ENCODE measurements at regions not wholly inside any gene's neighbourhood (a gene's known extent, or its start where the extent isn't known, plus 50 kb on each side); places are given as distances from the start of the nearest gene placed in this dataset.

- 89 to 91% methylated on average over 3 to 4 of the region's 4 CpGs for WGBS, 2 experiments
- H3K4me1 ChIP-seq (ENCODE audit: control insufficient read depth, insufficient read depth, low read length), result no peaks in the 10 kb centered on the region
- no peak overlapping the region for H3K27ac ChIP-seq (ENCODE audit: insufficient read depth, low read depth, low read length, poor library complexity, severe bottlenecking)
- H3K36me3 ChIP-seq (ENCODE audit: control insufficient read depth, insufficient read depth, low read length), result no peaks in the 10 kb centered on the region
- H3K27me3 ChIP-seq (ENCODE audit: control insufficient read depth, insufficient read depth, low read length, poor library complexity, severe bottlenecking), result no peaks in the 10 kb centered on the region
- H3K4me3 ChIP-seq (ENCODE audit: insufficient read depth, low read depth, low read length), result no peak overlapping the region
- H3K9me3 ChIP-seq (ENCODE audit: control insufficient read depth, low read length), result no peaks in the 10 kb centered on the region
Measured at GRCh38 chr1:80410233-80410632, 1390.5 kb upstream of the ADGRL2 start.

DNA sequence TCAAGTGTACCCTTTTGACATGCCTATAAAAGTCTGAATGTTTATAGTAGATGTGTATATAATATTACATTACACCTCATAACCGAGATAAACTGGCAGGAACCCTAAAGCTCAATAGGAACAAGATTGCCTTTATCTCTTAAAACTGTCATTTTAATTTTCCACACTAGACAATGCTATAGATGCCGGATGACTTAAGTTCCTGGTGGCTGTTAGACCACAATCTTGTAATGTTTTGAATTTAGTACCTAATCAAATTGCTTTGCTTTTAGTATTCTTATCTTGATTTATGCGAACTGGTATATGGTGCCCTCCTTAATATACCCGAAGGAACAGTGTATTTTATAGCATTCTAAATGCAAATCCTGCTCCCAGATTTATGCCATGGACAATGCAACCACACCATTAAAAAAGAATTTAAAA is 1397.0 kb upstream of the ADGRL4 start:
- Histone ChIP-seq H3K27me3 (ENCODE audit: control insufficient read depth, insufficient read depth, low read length, poor library complexity, severe bottlenecking) (no peaks in the 10 kb centered on the region), H3K36me3 (ENCODE audit: control insufficient read depth, insufficient read depth, low read length) (no peaks in the 10 kb centered on the region), H3K27ac (ENCODE audit: insufficient read depth, low read depth, low read length, poor library complexity, severe bottlenecking) (no peak overlapping the region), H3K4me3 (ENCODE audit: insufficient read depth, low read depth, low read length) (no peak overlapping the region), H3K4me1 (ENCODE audit: control insufficient read depth, insufficient read depth, low read length) (no peaks in the 10 kb centered on the region), H3K9me3 (ENCODE audit: control insufficient read depth, low read length) (no peaks in the 10 kb centered on the region)
- WGBS, 2 experiments, result 95 to 97% methylated on average over 4 of the region's 4 CpGs

DNA sequence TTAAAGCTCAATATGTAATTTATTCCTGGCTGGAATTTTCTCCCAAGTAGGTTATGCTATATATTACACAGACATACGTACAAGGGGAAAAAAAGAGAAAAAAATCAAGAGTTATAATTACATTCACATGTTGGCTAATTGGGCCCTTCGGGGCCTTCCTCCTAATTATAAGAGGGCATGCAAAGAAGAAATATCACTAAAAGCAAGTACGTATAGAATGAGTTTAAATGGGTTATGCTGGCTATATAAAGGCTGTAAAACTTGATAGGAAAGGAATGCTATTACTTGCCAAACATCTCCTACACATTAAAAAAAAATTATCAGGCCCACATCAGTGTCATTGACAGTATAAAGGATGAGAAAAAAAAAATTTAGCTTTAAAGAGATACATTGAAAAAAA is 1396.1 kb upstream of the ADGRL4 start:
- Histone ChIP-seq H3K4me3 (ENCODE audit: insufficient read depth, low read depth, low read length) (no peak overlapping the region), H3K27me3 (ENCODE audit: control insufficient read depth, insufficient read depth, low read length, poor library complexity, severe bottlenecking) (no peaks in the 10 kb centered on the region), H3K27ac (ENCODE audit: insufficient read depth, low read depth, low read length, poor library complexity, severe bottlenecking) (no peak overlapping the region), H3K36me3 (ENCODE audit: control insufficient read depth, insufficient read depth, low read length) (no peaks in the 10 kb centered on the region), H3K9me3 (ENCODE audit: control insufficient read depth, low read length) (no peaks in the 10 kb centered on the region), H3K4me1 (ENCODE audit: control insufficient read depth, insufficient read depth, low read length) (no peaks in the 10 kb centered on the region)
- 91 to 100% methylated on average over 1 to 3 of the region's 3 CpGs for WGBS, 2 experiments

DNA sequence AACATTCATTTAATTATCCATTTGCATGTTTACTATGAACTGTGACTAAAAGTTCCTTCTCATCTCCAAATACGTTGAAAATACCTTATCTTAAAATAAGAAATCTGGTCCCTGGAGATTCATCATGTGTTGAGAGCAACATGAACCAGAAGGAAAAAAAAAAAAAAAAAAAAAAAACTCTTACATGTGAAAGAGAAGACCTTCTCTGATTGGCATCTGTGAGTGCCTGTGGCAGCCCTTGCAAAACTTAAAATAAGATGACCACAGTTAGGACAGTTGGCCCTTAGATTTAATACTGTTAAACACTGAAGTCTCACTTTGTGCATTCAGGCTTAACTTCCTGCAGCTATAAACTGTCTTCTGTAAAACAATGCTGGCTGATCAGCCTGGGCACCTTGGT is 1395.2 kb upstream of the ADGRL4 start:
- H3K4me1 ChIP-seq (ENCODE audit: control insufficient read depth, insufficient read depth, low read length), result no peaks in the 10 kb centered on the region
- H3K27ac ChIP-seq (ENCODE audit: insufficient read depth, low read depth, low read length, poor library complexity, severe bottlenecking), result no peak overlapping the region
- no peaks in the 10 kb centered on the region for H3K36me3 ChIP-seq (ENCODE audit: control insufficient read depth, insufficient read depth, low read length)
- no peak overlapping the region for H3K4me3 ChIP-seq (ENCODE audit: insufficient read depth, low read depth, low read length)
- H3K9me3 ChIP-seq (ENCODE audit: control insufficient read depth, low read length), result no peaks in the 10 kb centered on the region
- WGBS, 2 experiments, result 100% methylated on average over 1 of the region's 1 CpG
- no peaks in the 10 kb centered on the region for H3K27me3 ChIP-seq (ENCODE audit: control insufficient read depth, insufficient read depth, low read length, poor library complexity, severe bottlenecking)

GRCh38 chr1:80392529-80392928 is 1386.0 kb upstream of the ADGRL4 start:
- Histone ChIP-seq H3K4me3 (ENCODE audit: insufficient read depth, low read depth, low read length) (no peak overlapping the region), H3K27me3 (ENCODE audit: control insufficient read depth, insufficient read depth, low read length, poor library complexity, severe bottlenecking) (no peaks in the 10 kb centered on the region), H3K27ac (ENCODE audit: insufficient read depth, low read depth, low read length, poor library complexity, severe bottlenecking) (no peak overlapping the region), H3K9me3 (ENCODE audit: control insufficient read depth, low read length) (no peaks in the 10 kb centered on the region), H3K36me3 (ENCODE audit: control insufficient read depth, insufficient read depth, low read length) (no peaks in the 10 kb centered on the region), H3K4me1 (ENCODE audit: control insufficient read depth, insufficient read depth, low read length) (no peaks in the 10 kb centered on the region)
- WGBS, 2 experiments, result 64 to 70% methylated on average over 2 to 3 of the region's 3 CpGs

GRCh38 chr1:80385650-80386049 is 1379.1 kb upstream of the ADGRL4 start:
- no peaks in the 10 kb centered on the region for H3K36me3 ChIP-seq (ENCODE audit: control insufficient read depth, insufficient read depth, low read length)
- no peaks in the 10 kb centered on the region for H3K9me3 ChIP-seq (ENCODE audit: control insufficient read depth, low read length)
- no peak overlapping the region for H3K27ac ChIP-seq (ENCODE audit: insufficient read depth, low read depth, low read length, poor library complexity, severe bottlenecking)
- no peak overlapping the region for H3K4me3 ChIP-seq (ENCODE audit: insufficient read depth, low read depth, low read length)
- no peaks in the 10 kb centered on the region for H3K4me1 ChIP-seq (ENCODE audit: control insufficient read depth, insufficient read depth, low read length)
- H3K27me3 ChIP-seq (ENCODE audit: control insufficient read depth, insufficient read depth, low read length, poor library complexity, severe bottlenecking), result no peaks in the 10 kb centered on the region

- Histone ChIP-seq H3K4me1 (ENCODE audit: control insufficient read depth, insufficient read depth, low read length) (no peaks in the 10 kb centered on the region), H3K36me3 (ENCODE audit: control insufficient read depth, insufficient read depth, low read length) (no peaks in the 10 kb centered on the region), H3K27ac (ENCODE audit: insufficient read depth, low read depth, low read length, poor library complexity, severe bottlenecking) (no peak overlapping the region), H3K9me3 (ENCODE audit: control insufficient read depth, low read length) (no peaks in the 10 kb centered on the region), H3K27me3 (ENCODE audit: control insufficient read depth, insufficient read depth, low read length, poor library complexity, severe bottlenecking) (no peaks in the 10 kb centered on the region), H3K4me3 (ENCODE audit: insufficient read depth, low read depth, low read length) (no peak overlapping the region)
Measured at GRCh38 chr1:80384959-80385358, 1378.4 kb upstream of the ADGRL4 start.

DNA sequence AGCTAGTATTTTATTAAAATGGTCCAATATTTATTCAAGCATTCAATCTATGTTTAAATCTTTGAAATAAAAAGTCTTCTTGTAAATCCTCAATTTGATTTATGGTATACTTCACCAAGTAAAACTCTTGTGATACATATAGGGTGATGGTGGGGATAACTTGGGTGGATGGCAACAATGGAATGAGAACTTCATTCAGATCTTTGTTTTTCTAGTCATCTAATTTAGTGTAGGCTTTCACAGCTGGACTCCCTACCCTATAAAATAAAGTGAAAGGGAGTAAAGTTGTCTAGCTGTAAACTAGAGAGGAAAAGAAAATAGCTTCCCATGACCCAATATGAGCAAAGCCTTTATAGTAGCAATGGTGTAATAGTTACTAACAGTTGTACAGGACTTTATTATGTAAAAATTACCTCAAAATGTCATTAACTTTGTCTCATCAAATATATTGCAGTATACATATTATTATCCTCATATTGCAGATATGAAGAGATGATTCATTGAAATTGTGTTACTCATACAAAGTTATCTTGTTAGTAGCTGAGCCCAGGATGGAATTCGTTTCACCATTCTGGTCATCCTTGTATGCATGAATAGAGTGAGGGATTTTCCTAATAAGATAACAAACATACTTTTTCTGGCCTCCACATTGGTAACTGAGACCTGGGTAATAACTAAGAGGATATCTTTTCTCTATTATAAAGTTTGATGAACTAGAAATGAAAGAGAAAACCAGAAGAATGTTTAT is 1377.7 kb upstream of the ADGRL4 start:
- H3K9me3 ChIP-seq (ENCODE audit: control insufficient read depth, low read length), result no peaks in the 10 kb centered on the region
- 100% methylated on average over 1 of the region's 1 CpG; no CpG with 5 or more reads in 1 of the 2 experiments for WGBS, 2 experiments
- no peak overlapping the region for H3K4me3 ChIP-seq (ENCODE audit: insufficient read depth, low read depth, low read length)
- H3K4me1 ChIP-seq (ENCODE audit: control insufficient read depth, insufficient read depth, low read length), result no peaks in the 10 kb centered on the region
- H3K27ac ChIP-seq (ENCODE audit: insufficient read depth, low read depth, low read length, poor library complexity, severe bottlenecking), result no peak overlapping the region
- H3K27me3 ChIP-seq (ENCODE audit: control insufficient read depth, insufficient read depth, low read length, poor library complexity, severe bottlenecking), result no peaks in the 10 kb centered on the region
- no peaks in the 10 kb centered on the region for H3K36me3 ChIP-seq (ENCODE audit: control insufficient read depth, insufficient read depth, low read length)

DNA sequence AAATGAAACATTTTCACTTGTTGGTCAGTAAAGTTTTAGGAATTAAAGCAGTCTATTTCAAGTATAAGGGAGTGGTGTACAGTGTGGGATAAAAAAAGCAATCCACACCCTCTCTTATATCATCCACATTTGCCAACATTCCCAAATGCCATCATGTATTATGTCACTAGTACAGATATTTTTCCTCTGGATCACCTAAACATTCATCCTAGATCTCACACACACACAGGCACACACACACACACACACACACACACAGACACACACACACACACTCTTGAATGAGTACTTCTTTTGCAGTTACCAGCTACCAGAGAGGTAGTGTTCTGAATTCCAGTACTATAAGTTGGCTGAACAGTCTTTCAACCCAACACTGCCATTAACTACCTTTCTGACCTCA is 1369.1 kb upstream of the ADGRL4 start:
- Histone ChIP-seq H3K36me3 (ENCODE audit: control insufficient read depth, insufficient read depth, low read length) (no peaks in the 10 kb centered on the region), H3K4me3 (ENCODE audit: insufficient read depth, low read depth, low read length) (no peak overlapping the region), H3K27me3 (ENCODE audit: control insufficient read depth, insufficient read depth, low read length, poor library complexity, severe bottlenecking) (no peaks in the 10 kb centered on the region), H3K27ac (ENCODE audit: insufficient read depth, low read depth, low read length, poor library complexity, severe bottlenecking) (no peak overlapping the region), H3K9me3 (ENCODE audit: control insufficient read depth, low read length) (no peaks in the 10 kb centered on the region), H3K4me1 (ENCODE audit: control insufficient read depth, insufficient read depth, low read length) (no peaks in the 10 kb centered on the region)

- H3K4me1 ChIP-seq (ENCODE audit: control insufficient read depth, insufficient read depth, low read length), result no peaks in the 10 kb centered on the region
- no peaks in the 10 kb centered on the region for H3K9me3 ChIP-seq (ENCODE audit: control insufficient read depth, low read length)
- H3K27me3 ChIP-seq (ENCODE audit: control insufficient read depth, insufficient read depth, low read length, poor library complexity, severe bottlenecking), result no peaks in the 10 kb centered on the region
- H3K36me3 ChIP-seq (ENCODE audit: control insufficient read depth, insufficient read depth, low read length), result no peaks in the 10 kb centered on the region
- H3K4me3 ChIP-seq (ENCODE audit: insufficient read depth, low read depth, low read length), result no peak overlapping the region
- H3K27ac ChIP-seq (ENCODE audit: insufficient read depth, low read depth, low read length, poor library complexity, severe bottlenecking), result no peak overlapping the region
- 83% methylated on average over 1 of the region's 1 CpG; no CpG with 5 or more reads in 1 of the 2 experiments for WGBS, 2 experiments
Measured at GRCh38 chr1:80375109-80375508, 1368.6 kb upstream of the ADGRL4 start.

- Histone ChIP-seq H3K9me3 (ENCODE audit: control insufficient read depth, low read length) (no peaks in the 10 kb centered on the region), H3K27me3 (ENCODE audit: control insufficient read depth, insufficient read depth, low read length, poor library complexity, severe bottlenecking) (no peaks in the 10 kb centered on the region), H3K4me3 (ENCODE audit: insufficient read depth, low read depth, low read length) (no peak overlapping the region), H3K36me3 (ENCODE audit: control insufficient read depth, insufficient read depth, low read length) (no peaks in the 10 kb centered on the region), H3K4me1 (ENCODE audit: control insufficient read depth, insufficient read depth, low read length) (no peaks in the 10 kb centered on the region), H3K27ac (ENCODE audit: insufficient read depth, low read depth, low read length, poor library complexity, severe bottlenecking) (no peak overlapping the region)
- WGBS, 2 experiments, result 97 to 100% methylated on average over 1 to 2 of the region's 3 CpGs
Measured at GRCh38 chr1:80369780-80370179, 1363.2 kb upstream of the ADGRL4 start.
